NOMO-1 treated with DMSO at 0.1 percent for 48 hours (cell line): ENCODE measurements at regions not wholly inside any gene's neighbourhood (a gene's known extent, or its start where the extent isn't known, plus 50 kb on each side); places are given as distances from the start of the nearest gene placed in this dataset.

Experiments used
- DNase-seq: peaks from one replicate; lab custom pipeline; 2025; ENCODE audit not compliant: unreplicated experiment; lab: John Stamatoyannopoulos, UW

- no peak for DNase-seq
Measured at GRCh38 chr5:155193483-155194107, 180.0 kb downstream of the KIF4B start.

- DNase-seq, result no peak
Measured at GRCh38 chr5:155200608-155201007, 187.1 kb downstream of the KIF4B start.

GRCh38 chr5:155211764-155212163 lies 198.2 kb downstream of the KIF4B start:
- no peak for DNase-seq

- DNase-seq, result no peak
Measured at GRCh38 chr5:155222393-155222792, 208.8 kb downstream of the KIF4B start.

GRCh38 chr5:155229135-155229534 lies 215.6 kb downstream of the KIF4B start:
- no peak for DNase-seq

GRCh38 chr5:155239803-155240202 lies 226.2 kb downstream of the KIF4B start:
- DNase-seq, result no peak

- DNase-seq, result no peak
Measured at GRCh38 chr5:155250596-155250995, 237.0 kb downstream of the KIF4B start.

GRCh38 chr5:155252025-155252424 lies 238.5 kb downstream of the KIF4B start:
- DNase-seq, result no peak

GRCh38 chr5:155252717-155253116 lies 239.2 kb downstream of the KIF4B start:
- no peak for DNase-seq

- DNase-seq, result no peak
Measured at GRCh38 chr5:155254399-155254798, 240.8 kb downstream of the KIF4B start.

- DNase-seq, result no peak
Measured at GRCh38 chr5:155258161-155258560, 244.6 kb downstream of the KIF4B start.

GRCh38 chr5:155259648-155260047 lies 246.1 kb downstream of the KIF4B start:
- no peak for DNase-seq

GRCh38 chr5:155260798-155261197 lies 247.2 kb downstream of the KIF4B start:
- no peak for DNase-seq

- no peak for DNase-seq
Measured at GRCh38 chr5:155263381-155263780, 249.8 kb downstream of the KIF4B start.

GRCh38 chr5:155264809-155265208 lies 251.3 kb downstream of the KIF4B start:
- no peak for DNase-seq

- no peak for DNase-seq
Measured at GRCh38 chr5:155268770-155269425, 255.3 kb downstream of the KIF4B start.

- no peak for DNase-seq
Measured at GRCh38 chr5:155270725-155271124, 257.2 kb downstream of the KIF4B start.

- no peak for DNase-seq
Measured at GRCh38 chr5:155274484-155274883, 260.9 kb downstream of the KIF4B start.

GRCh38 chr5:155275222-155275621 lies 261.7 kb downstream of the KIF4B start:
- DNase-seq, result no peak

- no peak for DNase-seq
Measured at GRCh38 chr5:155276231-155276630, 262.7 kb downstream of the KIF4B start.

- DNase-seq, result no peak
Measured at GRCh38 chr5:155278532-155278931, 265.0 kb downstream of the KIF4B start.

- no peak for DNase-seq
Measured at GRCh38 chr5:155282503-155283107, 269.1 kb downstream of the KIF4B start.

GRCh38 chr5:155285706-155286105 lies 272.2 kb downstream of the KIF4B start:
- DNase-seq, result no peak
